NCI-H146 (cell line): ENCODE measurements at regions not wholly inside any gene's neighbourhood (a gene's known extent, or its start where the extent isn't known, plus 50 kb on each side); places are given as distances from the start of the nearest gene placed in this dataset.

Source experiments
- DNase-seq: peaks from one replicate; lab custom pipeline; 2025; lab: John Stamatoyannopoulos, UW

- DNase-seq, result no peak
Measured at GRCh38 chr17:69851736-69852135, 223.3 kb upstream of the KCNJ16 start.

GRCh38 chr17:69853541-69854224 is 221.3 kb upstream of the KCNJ16 start:
- no peak for DNase-seq

GRCh38 chr17:69854225-69854780 is 220.7 kb upstream of the KCNJ16 start:
- no peak for DNase-seq

GRCh38 chr17:69856946-69857345 is 218.1 kb upstream of the KCNJ16 start:
- DNase-seq, result no peak

- DNase-seq, result no peak
Measured at GRCh38 chr17:69857412-69857835, 217.6 kb upstream of the KCNJ16 start.

GRCh38 chr17:69858460-69858859 is 216.6 kb upstream of the KCNJ16 start:
- DNase-seq, result no peak

GRCh38 chr17:69860142-69860680 is 214.8 kb upstream of the KCNJ16 start:
- DNase-seq, result no peak

- no peak for DNase-seq
Measured at GRCh38 chr17:69864462-69864861, 210.6 kb upstream of the KCNJ16 start.

GRCh38 chr17:69869667-69870066 is 205.4 kb upstream of the KCNJ16 start:
- no peak for DNase-seq

GRCh38 chr17:69870091-69870530 is 204.9 kb upstream of the KCNJ16 start:
- DNase-seq, result no peak

- no peak for DNase-seq
Measured at GRCh38 chr17:69870751-69871199, 204.2 kb upstream of the KCNJ16 start.

- no peak for DNase-seq
Measured at GRCh38 chr17:69871318-69871717, 203.7 kb upstream of the KCNJ16 start.

- DNase-seq, result no peak
Measured at GRCh38 chr17:69872675-69873262, 202.3 kb upstream of the KCNJ16 start.

GRCh38 chr17:69874175-69874670 is 200.8 kb upstream of the KCNJ16 start:
- DNase-seq, result no peak

- no peak for DNase-seq
Measured at GRCh38 chr17:69876757-69877156, 198.3 kb upstream of the KCNJ16 start.

- no peak for DNase-seq
Measured at GRCh38 chr17:69878661-69879060, 196.4 kb upstream of the KCNJ16 start.

GRCh38 chr17:69879576-69879975 is 195.4 kb upstream of the KCNJ16 start:
- no peak for DNase-seq

GRCh38 chr17:69880591-69881112 is 194.4 kb upstream of the KCNJ16 start:
- DNase-seq, result no peak

- DNase-seq, result no peak
Measured at GRCh38 chr17:69882281-69882680, 192.7 kb upstream of the KCNJ16 start.

- DNase-seq, result no peak
Measured at GRCh38 chr17:69883120-69883519, 191.9 kb upstream of the KCNJ16 start.

GRCh38 chr17:69884356-69884755 is 190.7 kb upstream of the KCNJ16 start:
- no peak for DNase-seq

- DNase-seq, result no peak
Measured at GRCh38 chr17:69884846-69885245, 190.2 kb upstream of the KCNJ16 start.

- DNase-seq, result no peak
Measured at GRCh38 chr17:69898601-69899000, 176.4 kb upstream of the KCNJ16 start.
